ENCODE measurements at regions not wholly inside any gene's neighbourhood (a gene's known extent, or its start where the extent isn't known, plus 50 kb on each side); places are given as distances from the start of the nearest gene placed in this dataset.
A peak's percentile ranks its signal among the peaks of the same experiment; 100 is the strongest.

DNA sequence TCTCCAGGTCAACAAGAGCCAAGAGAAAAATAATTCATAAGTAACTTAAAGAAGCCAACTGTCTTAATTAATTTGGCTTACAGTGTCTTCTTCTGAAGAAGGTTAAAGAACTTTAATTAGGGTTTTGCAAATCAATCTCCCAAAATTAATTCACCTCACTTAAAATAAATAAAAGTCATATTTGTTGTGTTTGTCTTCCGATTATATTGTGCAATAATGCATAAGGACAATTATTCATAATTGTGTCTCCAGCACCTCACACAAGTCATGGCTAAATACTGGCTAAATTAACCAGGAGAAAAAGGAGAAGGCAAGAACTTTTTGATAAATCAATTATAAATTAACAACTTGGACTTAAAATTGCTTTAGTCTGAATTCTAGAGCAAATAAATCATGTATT is 899.0 kb upstream of the NR2F2 start:
- H3K4me3 Mint-ChIP-seq: no peak overlapping the region
- H3K9me3 Mint-ChIP-seq: peaks cover 5% of the 10 kb centered on the region
- peaks cover 3% of the 10 kb centered on the region for H3K27me3 Mint-ChIP-seq
- H3K4me1 Mint-ChIP-seq: peaks cover 3% of the 10 kb centered on the region
- H3K27ac Mint-ChIP-seq: no peak overlapping the region
- peaks cover 7% of the 10 kb centered on the region for H3K36me3 Mint-ChIP-seq

DNA sequence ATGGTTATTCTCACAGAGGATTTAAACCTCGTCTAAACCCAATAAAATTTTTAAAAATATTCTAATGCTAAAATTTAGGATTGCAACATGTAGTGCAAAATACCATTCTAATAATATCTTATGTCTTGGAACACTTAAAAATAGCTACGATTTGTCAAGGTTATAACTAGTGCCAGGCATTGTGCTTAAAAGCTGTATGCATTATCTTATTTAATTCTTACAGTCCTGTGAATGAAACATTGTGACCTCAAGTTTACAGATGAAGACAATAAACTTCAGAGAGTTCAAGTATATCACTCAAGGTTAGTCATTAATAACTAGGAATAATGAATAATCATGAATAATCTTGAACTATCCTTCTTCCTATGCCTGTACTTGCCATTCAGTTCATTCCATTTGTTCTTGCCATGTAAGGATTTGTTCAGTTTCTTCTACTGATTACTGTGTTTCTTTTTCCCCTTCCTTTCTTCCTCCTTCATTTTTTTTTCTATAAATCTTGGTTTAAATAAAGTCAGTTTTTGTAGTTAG is 897.6 kb upstream of the NR2F2 start:
- Mint-ChIP-seq H3K9me3 (no peaks in the 10 kb centered on the region), H3K27ac (no peak overlapping the region), H3K36me3 (peaks cover 3% of the 10 kb centered on the region), H3K4me1 (peaks cover 3% of the 10 kb centered on the region), H3K27me3 (peaks cover 2% of the 10 kb centered on the region), H3K4me3 (no peak overlapping the region)

DNA sequence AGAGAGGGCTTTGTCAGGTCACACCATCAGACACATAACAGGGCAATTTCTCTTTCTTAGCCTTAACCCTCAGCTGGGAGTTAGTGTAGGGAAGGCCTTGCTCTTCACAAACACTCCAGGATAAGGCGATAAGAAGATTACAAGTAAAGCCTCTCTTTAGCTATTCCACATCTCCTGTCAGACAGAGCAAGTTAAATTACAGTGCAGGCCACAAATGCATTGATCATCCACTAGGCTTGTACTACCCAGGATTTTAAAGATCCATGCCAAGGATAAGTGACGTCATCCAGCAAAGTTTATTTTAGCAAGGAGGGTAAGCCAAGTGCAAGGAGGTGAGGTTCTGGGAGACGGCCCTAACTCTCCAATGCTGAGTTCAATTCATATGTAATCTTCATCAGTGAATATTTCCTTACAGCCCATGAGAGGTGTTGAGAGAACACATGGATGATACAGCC is 890.6 kb upstream of the NR2F2 start:
- H3K4me3 Mint-ChIP-seq: no peak overlapping the region
- peaks cover 4% of the 10 kb centered on the region for H3K36me3 Mint-ChIP-seq
- peaks cover 13% of the 10 kb centered on the region for H3K4me1 Mint-ChIP-seq
- H3K27ac Mint-ChIP-seq: no peak overlapping the region
- H3K9me3 Mint-ChIP-seq: no peaks in the 10 kb centered on the region
- peaks cover 2% of the 10 kb centered on the region for H3K27me3 Mint-ChIP-seq

DNA sequence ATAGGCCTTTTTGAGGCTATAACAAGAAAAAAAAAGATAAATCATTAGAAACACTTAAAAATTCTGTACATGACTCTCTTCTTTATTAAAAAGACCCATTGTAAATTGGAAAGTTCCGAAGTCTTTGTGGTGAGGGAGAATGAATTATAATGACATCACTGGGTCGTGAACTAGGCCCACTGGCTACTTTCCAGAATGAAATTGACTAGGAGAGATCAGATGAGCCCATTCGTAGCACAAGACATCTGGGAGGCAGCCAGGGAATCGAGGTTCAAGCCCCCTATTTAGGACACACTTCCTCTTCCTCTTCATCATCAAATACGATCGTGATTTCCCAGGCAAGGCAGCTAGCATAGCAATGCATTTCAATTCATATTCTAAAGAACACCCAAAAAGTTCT is 889.8 kb upstream of the NR2F2 start:
- H3K27me3 Mint-ChIP-seq: peaks cover 2% of the 10 kb centered on the region
- no peak overlapping the region for H3K27ac Mint-ChIP-seq
- H3K9me3 Mint-ChIP-seq: no peaks in the 10 kb centered on the region
- H3K36me3 Mint-ChIP-seq: peaks cover 3% of the 10 kb centered on the region
- peaks cover 18% of the 10 kb centered on the region for H3K4me1 Mint-ChIP-seq
- no peak overlapping the region for H3K4me3 Mint-ChIP-seq

DNA sequence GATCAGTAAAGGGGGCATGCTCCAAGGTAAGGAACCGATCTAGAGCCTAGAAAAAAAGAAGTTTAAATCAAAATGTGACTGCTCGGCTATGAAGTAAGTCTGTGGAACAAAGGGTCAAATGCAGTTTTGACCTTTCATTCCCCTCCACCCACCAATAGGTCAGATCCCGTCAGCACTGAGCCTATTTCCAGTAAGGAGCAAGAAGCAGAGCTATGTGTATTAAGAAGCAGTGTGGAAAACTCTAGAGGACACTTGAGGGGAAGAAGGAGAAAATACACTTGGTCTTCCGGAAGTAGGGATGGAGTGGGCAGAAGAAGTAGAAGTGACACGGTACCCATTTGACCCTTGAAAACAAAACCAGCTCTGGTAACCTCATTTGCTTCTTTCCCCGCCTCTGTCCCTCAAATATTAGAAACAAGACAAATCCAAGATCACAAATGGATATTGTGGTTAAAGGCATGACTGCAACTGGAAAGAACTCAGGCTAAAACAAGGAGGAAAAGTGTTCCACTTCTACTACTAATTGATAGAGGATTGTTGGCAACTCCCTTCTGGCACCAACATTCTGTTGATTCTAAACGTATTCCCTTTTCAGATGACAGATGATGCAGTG is 888.3 kb upstream of the NR2F2 start:
- no peak overlapping the region for H3K27ac Mint-ChIP-seq
- H3K4me3 Mint-ChIP-seq: no peak overlapping the region
- peaks cover 32% of the 10 kb centered on the region for H3K4me1 Mint-ChIP-seq
- peaks cover 5% of the 10 kb centered on the region for H3K36me3 Mint-ChIP-seq
- no peaks in the 10 kb centered on the region for H3K9me3 Mint-ChIP-seq
- H3K27me3 Mint-ChIP-seq: peaks cover under 1% of the 10 kb centered on the region

DNA sequence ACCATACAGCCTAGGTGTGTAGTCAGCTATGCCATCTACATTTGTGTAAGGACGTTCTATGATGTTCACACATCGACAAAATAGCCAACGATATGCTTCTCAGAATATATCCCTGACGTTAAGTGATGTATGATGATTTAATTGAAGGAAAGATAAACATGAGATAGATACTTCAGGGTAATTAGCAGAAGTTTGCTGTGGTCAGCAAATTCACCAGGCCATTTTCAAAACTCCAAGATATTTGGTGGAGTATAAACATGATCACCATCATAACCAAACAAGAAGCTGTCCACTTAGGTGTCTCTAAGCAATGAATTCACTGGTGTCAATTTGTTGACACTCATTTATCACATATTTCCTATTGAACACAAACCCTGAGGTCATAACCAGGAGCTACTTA is 885.6 kb upstream of the NR2F2 start:
- H3K9me3 Mint-ChIP-seq: no peaks in the 10 kb centered on the region
- H3K27ac Mint-ChIP-seq: no peak overlapping the region
- H3K4me3 Mint-ChIP-seq: no peak overlapping the region
- no peaks in the 10 kb centered on the region for H3K27me3 Mint-ChIP-seq
- H3K36me3 Mint-ChIP-seq: peaks cover 5% of the 10 kb centered on the region
- peaks cover 45% of the 10 kb centered on the region for H3K4me1 Mint-ChIP-seq

DNA sequence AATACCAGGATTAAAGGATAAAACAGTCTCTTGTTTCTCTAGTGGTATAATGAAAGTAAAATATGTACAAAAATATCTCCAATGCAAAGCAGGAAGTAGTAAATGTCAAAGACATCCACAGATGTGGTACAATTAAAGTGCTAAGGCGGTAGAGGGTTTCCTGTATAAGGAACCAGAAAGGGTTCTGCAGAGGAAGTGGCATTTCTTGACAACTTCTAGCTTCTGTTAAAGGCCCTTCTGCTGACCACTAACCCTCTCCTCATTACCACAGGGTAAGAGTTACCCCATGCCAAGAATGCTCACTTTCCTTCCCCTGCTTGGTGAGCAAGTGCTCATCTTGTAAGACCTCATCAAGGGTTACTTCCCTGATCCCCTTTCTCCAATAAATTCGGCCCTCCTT is 883.6 kb upstream of the NR2F2 start:
- H3K9me3 Mint-ChIP-seq: no peaks in the 10 kb centered on the region
- no peak overlapping the region for H3K27ac Mint-ChIP-seq
- H3K36me3 Mint-ChIP-seq: peaks cover 5% of the 10 kb centered on the region
- H3K27me3 Mint-ChIP-seq: peaks cover 2% of the 10 kb centered on the region
- H3K4me1 Mint-ChIP-seq: peaks cover 45% of the 10 kb centered on the region
- peak overlapping the region; percentile 67 for H3K4me3 Mint-ChIP-seq

DNA sequence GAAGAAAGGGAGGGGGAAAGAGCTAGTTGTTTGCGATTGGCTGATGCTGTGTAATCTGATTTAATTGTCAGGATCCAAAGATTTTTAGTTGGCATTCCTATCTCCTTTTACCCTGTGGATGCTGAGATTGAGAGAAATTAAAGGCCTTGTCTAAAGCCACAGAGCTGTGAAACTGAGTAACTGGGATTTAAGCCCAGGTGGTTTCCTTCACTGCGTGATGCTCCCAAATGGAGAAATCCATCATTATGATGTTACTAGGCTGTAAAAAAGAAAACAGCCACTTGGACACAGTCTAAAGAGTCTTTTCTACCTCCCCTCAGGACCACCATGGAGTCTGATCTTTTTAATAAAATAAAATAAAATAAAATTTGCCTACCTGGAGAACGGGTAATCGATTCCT is 883.0 kb upstream of the NR2F2 start:
- peaks cover 5% of the 10 kb centered on the region for H3K36me3 Mint-ChIP-seq
- peak overlapping the region; percentile 67 for H3K4me3 Mint-ChIP-seq
- H3K27me3 Mint-ChIP-seq: peaks cover 2% of the 10 kb centered on the region
- peaks cover 45% of the 10 kb centered on the region for H3K4me1 Mint-ChIP-seq
- H3K9me3 Mint-ChIP-seq: no peaks in the 10 kb centered on the region
- H3K27ac Mint-ChIP-seq: no peak overlapping the region

DNA sequence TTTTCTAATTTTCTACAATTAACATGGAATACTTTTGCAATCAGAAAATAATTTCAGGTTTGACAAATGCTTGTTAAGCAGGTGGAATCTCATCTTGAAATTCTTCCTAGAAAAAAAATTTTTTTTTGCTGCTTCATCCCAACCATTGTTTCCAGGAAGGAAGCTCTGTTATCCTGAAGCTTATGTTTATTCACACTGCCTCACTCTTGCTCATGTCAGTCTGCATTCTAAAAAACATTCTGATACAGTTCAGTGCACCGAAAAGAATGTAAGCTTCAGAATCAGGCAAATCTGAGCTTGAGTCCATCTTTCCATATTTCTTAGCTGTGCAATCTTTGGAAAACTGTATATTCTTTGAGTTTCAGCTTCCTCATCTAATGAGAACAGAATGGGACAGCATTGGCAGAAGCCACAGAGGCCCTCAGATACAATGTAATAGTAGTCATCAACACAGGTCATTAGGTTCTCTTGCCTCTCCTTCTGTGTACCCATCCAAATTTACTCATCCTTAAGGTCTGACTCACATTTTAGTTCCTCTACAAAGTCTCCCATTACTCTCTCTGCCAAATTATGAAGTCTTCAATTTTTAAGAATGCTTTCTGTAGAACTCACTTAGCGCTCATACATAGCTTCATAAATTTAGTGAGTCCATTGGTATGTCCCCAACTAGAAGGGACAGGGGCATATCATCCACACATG is 881.8 kb upstream of the NR2F2 start:
- Mint-ChIP-seq H3K4me1 (peaks cover 40% of the 10 kb centered on the region), H3K36me3 (peaks cover 5% of the 10 kb centered on the region), H3K27me3 (peaks cover 2% of the 10 kb centered on the region), H3K9me3 (no peaks in the 10 kb centered on the region), H3K4me3 (no peak overlapping the region), H3K27ac (no peak overlapping the region)

DNA sequence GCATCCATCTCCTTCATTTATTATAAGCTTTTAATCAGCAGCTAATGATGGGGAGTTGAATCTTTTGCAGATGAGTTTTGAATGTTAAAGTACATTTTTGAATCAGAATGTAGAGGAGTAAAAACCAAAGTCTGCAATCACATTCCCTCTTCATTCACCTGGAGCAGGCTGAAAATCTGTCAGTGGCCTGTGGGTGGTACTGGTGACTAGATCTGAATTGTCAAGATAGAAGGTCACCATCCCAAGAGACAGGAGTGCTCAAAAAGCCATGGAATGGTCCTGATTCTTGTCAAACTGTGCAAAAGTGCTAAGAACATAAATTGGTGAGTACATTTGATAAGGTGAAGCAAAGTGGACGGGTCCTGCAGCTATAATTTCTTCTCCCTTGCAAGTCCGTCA is 881.3 kb upstream of the NR2F2 start:
- no peaks in the 10 kb centered on the region for H3K9me3 Mint-ChIP-seq
- peaks cover 3% of the 10 kb centered on the region for H3K36me3 Mint-ChIP-seq
- H3K4me1 Mint-ChIP-seq: peaks cover 36% of the 10 kb centered on the region
- peaks cover 2% of the 10 kb centered on the region for H3K27me3 Mint-ChIP-seq
- H3K4me3 Mint-ChIP-seq: no peak overlapping the region
- no peak overlapping the region for H3K27ac Mint-ChIP-seq

DNA sequence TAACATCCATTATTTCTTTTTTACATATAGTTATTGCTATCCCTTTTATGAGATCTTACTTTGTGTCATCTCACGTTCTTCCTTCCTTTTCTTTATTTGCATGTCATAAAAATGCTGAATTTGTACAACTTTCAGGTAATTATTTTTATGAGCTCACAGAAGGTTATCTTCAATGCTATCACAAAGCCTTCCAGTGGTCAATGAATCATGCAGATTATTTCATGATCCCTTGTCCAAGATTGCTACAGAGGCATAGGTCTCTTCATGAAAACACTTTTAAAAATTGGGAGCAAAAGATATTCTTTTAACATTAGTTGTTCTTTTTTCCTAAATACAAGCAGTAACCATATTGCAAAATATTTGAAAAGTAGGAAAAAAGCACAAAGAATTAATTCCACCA is 880.1 kb upstream of the NR2F2 start:
- peaks cover 2% of the 10 kb centered on the region for H3K27me3 Mint-ChIP-seq
- no peak overlapping the region for H3K27ac Mint-ChIP-seq
- H3K9me3 Mint-ChIP-seq: no peaks in the 10 kb centered on the region
- H3K4me3 Mint-ChIP-seq: no peak overlapping the region
- peaks cover 39% of the 10 kb centered on the region for H3K4me1 Mint-ChIP-seq
- H3K36me3 Mint-ChIP-seq: peaks cover 3% of the 10 kb centered on the region

DNA sequence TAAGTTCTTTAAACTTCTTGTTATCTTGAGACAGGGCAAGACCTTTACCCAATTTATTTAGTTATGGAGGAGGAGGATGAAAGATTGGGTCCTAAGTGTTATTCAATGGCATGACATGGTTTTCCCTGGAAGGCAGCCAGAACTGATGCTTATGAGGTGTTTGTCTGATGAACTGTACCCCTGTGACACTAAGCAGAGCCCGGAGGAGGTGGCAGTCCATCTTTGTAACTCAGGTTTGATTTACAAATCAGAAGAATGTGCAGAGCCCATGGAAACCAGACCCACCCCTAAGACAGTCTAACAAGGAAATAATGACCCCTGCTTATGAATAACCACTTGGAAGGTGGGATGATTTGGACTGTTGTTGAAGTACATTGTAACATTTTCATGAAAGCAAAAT is 878.6 kb upstream of the NR2F2 start:
- H3K4me1 Mint-ChIP-seq: peaks cover 39% of the 10 kb centered on the region
- no peaks in the 10 kb centered on the region for H3K36me3 Mint-ChIP-seq
- H3K9me3 Mint-ChIP-seq: no peaks in the 10 kb centered on the region
- no peak overlapping the region for H3K4me3 Mint-ChIP-seq
- H3K27me3 Mint-ChIP-seq: peaks cover 2% of the 10 kb centered on the region
- H3K27ac Mint-ChIP-seq: no peak overlapping the region

DNA sequence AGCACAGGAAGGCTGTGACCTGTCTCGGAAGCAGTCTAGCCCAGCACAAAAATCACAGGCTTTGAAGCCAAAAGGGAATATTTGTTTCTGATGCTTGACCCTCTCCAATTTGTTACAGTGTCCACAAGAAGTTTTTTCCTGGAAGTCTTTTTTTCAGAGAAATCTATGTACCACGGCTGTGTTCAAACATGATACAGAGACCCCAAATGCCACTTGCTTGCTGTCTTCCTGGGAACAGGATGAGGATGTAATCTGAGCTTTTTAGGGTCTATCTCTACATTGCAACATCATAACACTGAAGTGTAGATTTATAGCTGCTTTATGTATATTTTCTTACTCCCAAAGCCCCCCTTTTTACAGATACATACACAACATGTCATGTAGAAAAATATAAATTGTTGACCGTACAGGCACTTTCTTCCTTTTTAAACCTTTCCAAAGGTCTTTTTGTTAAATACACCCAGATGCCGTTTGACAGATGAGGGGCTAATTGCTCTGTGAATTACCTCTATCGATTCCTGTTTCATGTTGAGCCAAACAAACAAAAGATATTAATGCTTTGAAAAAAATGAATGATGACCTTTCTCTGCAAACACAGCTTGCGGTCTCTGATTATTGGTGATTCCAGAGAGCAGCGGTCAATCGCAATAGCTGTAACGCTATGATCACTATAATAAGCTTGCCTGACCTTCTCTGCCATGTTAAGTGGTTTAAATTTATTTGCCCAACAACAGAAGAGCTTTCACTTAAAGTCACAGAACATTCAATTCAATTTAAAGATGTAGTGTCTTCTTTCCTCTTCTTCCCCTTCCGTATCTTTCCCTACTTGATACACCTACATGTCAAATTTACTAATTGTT is 875.9 kb upstream of the NR2F2 start:
- H3K4me1 Mint-ChIP-seq: peaks cover 23% of the 10 kb centered on the region
- H3K27ac Mint-ChIP-seq: peak overlapping the region; percentile 30
- no peak overlapping the region for H3K4me3 Mint-ChIP-seq
- peaks cover 2% of the 10 kb centered on the region for H3K27me3 Mint-ChIP-seq
- no peaks in the 10 kb centered on the region for H3K36me3 Mint-ChIP-seq
- no peaks in the 10 kb centered on the region for H3K9me3 Mint-ChIP-seq

DNA sequence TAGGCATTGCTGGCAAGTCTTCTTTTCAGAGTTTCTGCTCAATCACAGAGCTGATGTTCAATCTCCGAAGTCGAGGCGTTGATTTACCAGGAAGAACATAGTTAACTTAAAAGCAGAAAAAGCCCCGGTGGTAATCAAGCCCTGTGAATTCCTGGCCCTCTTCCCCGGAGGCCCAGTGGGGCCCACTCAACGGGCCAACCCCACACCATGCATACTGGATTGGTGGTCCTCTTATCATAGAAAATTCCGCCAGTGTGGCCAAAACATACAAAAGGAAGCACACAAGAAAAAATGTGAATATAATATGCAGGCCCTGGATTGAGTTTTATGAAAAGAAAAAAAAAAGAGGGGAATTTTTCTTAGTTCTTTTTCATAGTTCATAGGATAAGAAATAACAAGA is 873.0 kb upstream of the NR2F2 start:
- Mint-ChIP-seq H3K4me3 (no peak overlapping the region), H3K27me3 (no peaks in the 10 kb centered on the region), H3K9me3 (no peaks in the 10 kb centered on the region), H3K4me1 (peaks cover 23% of the 10 kb centered on the region), H3K36me3 (no peaks in the 10 kb centered on the region), H3K27ac (no peak overlapping the region)

DNA sequence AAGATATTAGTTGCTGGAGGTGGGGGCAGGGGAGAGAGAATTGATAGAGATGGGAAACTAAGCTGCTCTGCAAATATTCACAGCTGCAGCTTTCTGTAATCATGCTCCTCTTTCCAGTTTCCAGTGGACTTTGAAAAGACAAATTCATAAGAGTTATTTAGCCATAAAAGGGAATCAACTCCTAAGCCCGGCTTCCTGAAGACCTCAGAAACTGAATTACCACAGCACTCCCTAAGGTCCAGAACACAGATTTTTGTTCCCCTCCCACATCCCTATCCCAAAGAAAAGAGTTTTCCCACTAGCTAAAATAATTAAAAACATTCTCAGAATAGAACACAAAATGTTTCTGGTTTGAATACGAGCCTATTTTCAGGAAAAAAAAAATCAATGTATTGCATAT is 871.8 kb upstream of the NR2F2 start:
- H3K4me1 Mint-ChIP-seq: peaks cover 23% of the 10 kb centered on the region
- no peak overlapping the region for H3K27ac Mint-ChIP-seq
- no peaks in the 10 kb centered on the region for H3K36me3 Mint-ChIP-seq

DNA sequence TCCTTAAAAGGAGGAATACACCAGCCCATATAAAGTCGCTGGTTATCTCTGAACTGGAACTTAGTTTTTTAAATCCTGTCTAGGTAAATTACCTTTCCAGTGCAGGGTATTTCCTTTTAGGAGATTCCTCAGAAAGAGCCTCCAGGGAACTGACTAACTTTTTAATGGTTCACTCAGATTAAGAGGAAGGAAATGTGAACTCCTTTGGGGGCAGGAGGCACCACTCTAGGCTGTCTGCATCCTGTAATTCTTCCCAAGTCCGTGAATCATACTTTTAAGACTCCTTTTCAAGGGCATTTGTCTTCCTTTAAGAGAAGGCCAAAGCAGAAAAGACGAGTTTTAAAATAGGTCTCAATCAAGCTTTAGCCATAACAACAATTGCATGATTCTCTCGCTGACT is 871.2 kb upstream of the NR2F2 start:
- Mint-ChIP-seq H3K9me3 (no peaks in the 10 kb centered on the region), H3K36me3 (no peaks in the 10 kb centered on the region), H3K27me3 (peaks cover 2% of the 10 kb centered on the region)

More for the DNA sequence above, 871.8 kb upstream of the NR2F2 start:
- Mint-ChIP-seq H3K9me3 (no peaks in the 10 kb centered on the region), H3K27me3 (peaks cover 2% of the 10 kb centered on the region), H3K4me3 (no peak overlapping the region)

More for the DNA sequence above, 871.2 kb upstream of the NR2F2 start:
- H3K4me3 Mint-ChIP-seq: no peak overlapping the region
- H3K27ac Mint-ChIP-seq: no peak overlapping the region
- H3K4me1 Mint-ChIP-seq: peaks cover 23% of the 10 kb centered on the region
